ENCODE measurements at regions not wholly inside any gene's neighbourhood (a gene's known extent, or its start where the extent isn't known, plus 50 kb on each side); places are given as distances from the start of the nearest gene placed in this dataset.
"Not testable (repeated sequence)": the region's sequence is repeated elsewhere in the genome, so short reads cannot be mapped to it uniquely, and the experiment has no call there.

- H3K4me2 ChIP-seq (replicated peaks; ENCODE audit: extremely low read depth, low read length, poor library complexity, severe bottlenecking); H2AFZ ChIP-seq (ENCODE audit: insufficient read depth, low read depth, low read length, poor library complexity, severe bottlenecking); H3K79me2 ChIP-seq (ENCODE audit: insufficient read depth, low read length); H3K36me3 ChIP-seq (replicated peaks in 1 of 2; ENCODE audit: control insufficient read depth in 1 of 2, insufficient read depth in 2 of 2, low read length in 2 of 2); H4K20me1 ChIP-seq (ENCODE audit: insufficient read depth, low read length); H3K4me1 Mint-ChIP-seq; H3K4me1 ChIP-seq (ENCODE audit: control insufficient read depth in 1 of 2, insufficient read depth in 2 of 2, low read length in 2 of 2); H3K9ac ChIP-seq (ENCODE audit: insufficient read depth, low read length, poor library complexity, severe bottlenecking); H3K9me3 ChIP-seq (replicated peaks in 1 of 2; ENCODE audit: control insufficient read depth in 1 of 2, insufficient read depth in 1 of 2, low read length in 2 of 2); H3K27ac ChIP-seq (ENCODE audit: low read depth in 1 of 2, low read length in 2 of 2); H3K27ac Mint-ChIP-seq; H3K9me3 Mint-ChIP-seq; H3K27me3 Mint-ChIP-seq (ENCODE audit: low read depth in 3 of 3); H3K4me3 ChIP-seq (replicated peaks in 1 of 3; ENCODE audit: low read depth in 2 of 3, low read length in 3 of 3); H3K27me3 ChIP-seq (ENCODE audit: control insufficient read depth in 2 of 2, insufficient read depth in 2 of 2, low read length in 2 of 2); intact Hi-C loops (cut with micrococcal nuclease); H3K36me3 Mint-ChIP-seq; DNase-seq; H3K4me3 Mint-ChIP-seq: not testable (repeated sequence)
- WGBS (ENCODE audit: insufficient coverage), result 80% methylated on average over 1 of the region's 13 CpGs
Measured at GRCh38 chr7:150028344-150029012, 154.7 kb downstream of the ATP6V0E2 start.

GRCh38 chr7:150029013-150029389 lies 155.2 kb downstream of the ATP6V0E2 start:
- not testable (repeated sequence) for H3K4me3 Mint-ChIP-seq; H3K36me3 Mint-ChIP-seq; H3K4me1 ChIP-seq (ENCODE audit: control insufficient read depth in 1 of 2, insufficient read depth in 2 of 2, low read length in 2 of 2)

DNA sequence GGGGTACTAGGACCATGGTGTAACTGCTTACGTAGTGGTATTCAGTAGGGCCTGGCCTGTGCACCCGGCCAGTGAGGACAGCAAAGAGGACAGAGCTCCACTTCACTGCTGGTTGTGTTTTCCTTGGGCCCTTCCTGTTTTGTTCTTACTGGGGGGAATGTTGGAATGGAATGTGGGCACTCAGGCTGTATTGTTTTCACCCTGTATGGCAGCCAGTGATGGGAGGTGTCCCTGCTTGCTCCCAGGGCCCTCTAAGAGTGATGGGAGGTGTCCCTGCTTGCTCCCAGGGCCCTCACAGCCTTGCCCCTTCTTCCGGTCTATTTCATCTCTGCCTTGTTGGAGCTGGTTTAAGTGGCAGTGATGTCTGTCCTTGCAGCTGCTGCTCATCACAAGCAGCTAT lies 158.0 kb downstream of the ATP6V0E2 start:
- H3K4me1 Mint-ChIP-seq; H3K4me3 Mint-ChIP-seq; H3K4me3 ChIP-seq (replicated peaks in 1 of 3; ENCODE audit: low read depth in 2 of 3, low read length in 3 of 3); DNase-seq; H3K27me3 ChIP-seq (ENCODE audit: control insufficient read depth in 2 of 2, insufficient read depth in 2 of 2, low read length in 2 of 2); H3K79me2 ChIP-seq (ENCODE audit: insufficient read depth, low read length); intact Hi-C loops (cut with micrococcal nuclease); H3K27ac Mint-ChIP-seq; H3K27me3 Mint-ChIP-seq (ENCODE audit: low read depth in 3 of 3); H3K4me2 ChIP-seq (replicated peaks; ENCODE audit: extremely low read depth, low read length, poor library complexity, severe bottlenecking); H3K36me3 Mint-ChIP-seq; H3K4me1 ChIP-seq (ENCODE audit: control insufficient read depth in 1 of 2, insufficient read depth in 2 of 2, low read length in 2 of 2); H3K36me3 ChIP-seq (replicated peaks in 1 of 2; ENCODE audit: control insufficient read depth in 1 of 2, insufficient read depth in 2 of 2, low read length in 2 of 2); H2AFZ ChIP-seq (ENCODE audit: insufficient read depth, low read depth, low read length, poor library complexity, severe bottlenecking); H4K20me1 ChIP-seq (ENCODE audit: insufficient read depth, low read length); H3K27ac ChIP-seq (ENCODE audit: low read depth in 1 of 2, low read length in 2 of 2); H3K9me3 Mint-ChIP-seq; H3K9ac ChIP-seq (ENCODE audit: insufficient read depth, low read length, poor library complexity, severe bottlenecking): not testable (repeated sequence)
- WGBS (ENCODE audit: insufficient coverage), result no CpG with 5 or more reads among the region's 3 CpGs
- peaks cover 6 to 12% of the 10 kb centered on the region in 2 donors for H3K9me3 ChIP-seq (replicated peaks in 1 of 2; ENCODE audit: control insufficient read depth in 1 of 2, insufficient read depth in 1 of 2, low read length in 2 of 2)

More at GRCh38 chr7:150029013-150029389, 155.2 kb downstream of the ATP6V0E2 start:
- H3K27me3 Mint-ChIP-seq (ENCODE audit: low read depth in 3 of 3); H3K4me2 ChIP-seq (replicated peaks; ENCODE audit: extremely low read depth, low read length, poor library complexity, severe bottlenecking); H3K9me3 Mint-ChIP-seq; DNase-seq; H3K9ac ChIP-seq (ENCODE audit: insufficient read depth, low read length, poor library complexity, severe bottlenecking); H3K27me3 ChIP-seq (ENCODE audit: control insufficient read depth in 2 of 2, insufficient read depth in 2 of 2, low read length in 2 of 2); H3K27ac Mint-ChIP-seq; H4K20me1 ChIP-seq (ENCODE audit: insufficient read depth, low read length); H3K9me3 ChIP-seq (replicated peaks in 1 of 2; ENCODE audit: control insufficient read depth in 1 of 2, insufficient read depth in 1 of 2, low read length in 2 of 2); H3K4me1 Mint-ChIP-seq; H2AFZ ChIP-seq (ENCODE audit: insufficient read depth, low read depth, low read length, poor library complexity, severe bottlenecking); H3K27ac ChIP-seq (ENCODE audit: low read depth in 1 of 2, low read length in 2 of 2); intact Hi-C loops (cut with micrococcal nuclease); H3K4me3 ChIP-seq (replicated peaks in 1 of 3; ENCODE audit: low read depth in 2 of 3, low read length in 3 of 3); H3K36me3 ChIP-seq (replicated peaks in 1 of 2; ENCODE audit: control insufficient read depth in 1 of 2, insufficient read depth in 2 of 2, low read length in 2 of 2); H3K79me2 ChIP-seq (ENCODE audit: insufficient read depth, low read length): not testable (repeated sequence)
- no CpG with 5 or more reads among the region's 6 CpGs for WGBS (ENCODE audit: insufficient coverage)

DNA sequence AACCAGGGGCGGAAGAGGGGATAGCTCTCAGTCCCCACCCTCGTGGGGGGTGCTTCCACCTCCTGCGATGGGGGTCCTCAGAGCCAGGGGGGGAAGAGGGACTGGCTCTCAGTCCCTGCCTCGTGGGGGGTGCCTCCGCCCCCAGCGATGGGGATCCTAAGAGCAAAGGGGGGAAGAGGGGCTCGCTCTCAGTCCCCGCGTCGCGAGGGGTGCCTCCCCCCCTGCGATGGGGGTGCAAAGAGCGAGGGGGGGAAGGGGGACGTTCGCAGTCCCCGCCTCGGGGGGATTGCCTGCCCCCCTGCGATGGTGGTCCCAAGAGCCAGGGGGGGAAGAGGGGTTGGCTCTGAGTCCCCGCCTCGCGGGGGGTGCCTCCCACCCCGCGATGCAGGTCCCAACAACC lies 159.9 kb downstream of the ATP6V0E2 start:
- H3K27ac ChIP-seq (ENCODE audit: low read depth in 1 of 2, low read length in 2 of 2); H3K4me3 Mint-ChIP-seq; intact Hi-C loops (cut with micrococcal nuclease); H3K4me3 ChIP-seq (replicated peaks in 1 of 3; ENCODE audit: low read depth in 2 of 3, low read length in 3 of 3); H3K27ac Mint-ChIP-seq; H2AFZ ChIP-seq (ENCODE audit: insufficient read depth, low read depth, low read length, poor library complexity, severe bottlenecking); H3K4me2 ChIP-seq (replicated peaks; ENCODE audit: extremely low read depth, low read length, poor library complexity, severe bottlenecking); H3K9ac ChIP-seq (ENCODE audit: insufficient read depth, low read length, poor library complexity, severe bottlenecking); H3K4me1 ChIP-seq (ENCODE audit: control insufficient read depth in 1 of 2, insufficient read depth in 2 of 2, low read length in 2 of 2); H3K27me3 ChIP-seq (ENCODE audit: control insufficient read depth in 2 of 2, insufficient read depth in 2 of 2, low read length in 2 of 2); H4K20me1 ChIP-seq (ENCODE audit: insufficient read depth, low read length); H3K27me3 Mint-ChIP-seq (ENCODE audit: low read depth in 3 of 3); H3K36me3 ChIP-seq (replicated peaks in 1 of 2; ENCODE audit: control insufficient read depth in 1 of 2, insufficient read depth in 2 of 2, low read length in 2 of 2); DNase-seq; H3K79me2 ChIP-seq (ENCODE audit: insufficient read depth, low read length); H3K4me1 Mint-ChIP-seq; H3K36me3 Mint-ChIP-seq: not testable (repeated sequence)
- no CpG with 5 or more reads among the region's 23 CpGs for WGBS (ENCODE audit: insufficient coverage)
- H3K9me3 Mint-ChIP-seq, result peaks cover 0 to 14% (median 4%) of the 10 kb centered on the region in 7 donors
- peaks cover 6 to 12% of the 10 kb centered on the region in 2 donors for H3K9me3 ChIP-seq (replicated peaks in 1 of 2; ENCODE audit: control insufficient read depth in 1 of 2, insufficient read depth in 1 of 2, low read length in 2 of 2)

Data from CD14-positive monocyte (primary cell).